GM12873 (cell line): ENCODE measurements at regions not wholly inside any gene's neighbourhood (a gene's known extent, or its start where the extent isn't known, plus 50 kb on each side); places are given as distances from the start of the nearest gene placed in this dataset.

Source experiments
- CTCF ChIP-seq: IDR thresholded peaks from 2 replicates; pipeline ENCODE4 v1.5.1; 2012; ENCODE audit warnings: low read depth, mild to moderate bottlenecking, moderate library complexity, low read length, control low read depth; ENCODE audit not compliant: insufficient read depth; ENCODE audit errors: missing control alignments

- no peak for TF ChIP-seq CTCF
These were observed 273.5 kb upstream of the FAM241A start for GRCh38 chr4:111871802-111872201.

GRCh38 chr4:111873801-111874200 is 271.5 kb upstream of the FAM241A start:
- no peak for TF ChIP-seq CTCF

- no peak for TF ChIP-seq CTCF
These were observed 265.7 kb upstream of the FAM241A start for GRCh38 chr4:111879539-111879938.

- TF ChIP-seq CTCF: no peak
These were observed 265.1 kb upstream of the FAM241A start for GRCh38 chr4:111880116-111880515.

- TF ChIP-seq CTCF: no peak
These were observed 261.7 kb upstream of the FAM241A start for GRCh38 chr4:111883557-111883999.

- TF ChIP-seq CTCF: no peak
These were observed 254.8 kb upstream of the FAM241A start for GRCh38 chr4:111890412-111890811.

- no peak for TF ChIP-seq CTCF
These were observed 239.7 kb upstream of the FAM241A start for GRCh38 chr4:111905511-111905910.
